RKO (cell line): ENCODE measurements at regions not wholly inside any gene's neighbourhood (a gene's known extent, or its start where the extent isn't known, plus 50 kb on each side); places are given as distances from the start of the nearest gene placed in this dataset.

ENCODE experiments used
- DNase-seq: peaks from one replicate; pipeline ENCODE4 v3.0.0-alpha.2; 2016; ENCODE audit warnings: low spot score

- DNase-seq, result no peak
Observed at GRCh38 chr9:82153032-82153431, 164.5 kb downstream of the SPATA31D1 start.

GRCh38 chr9:82154573-82154972 is 166.0 kb downstream of the SPATA31D1 start:
- no peak for DNase-seq

- no peak for DNase-seq
Observed at GRCh38 chr9:82161876-82162275, 173.3 kb downstream of the SPATA31D1 start.

DNA sequence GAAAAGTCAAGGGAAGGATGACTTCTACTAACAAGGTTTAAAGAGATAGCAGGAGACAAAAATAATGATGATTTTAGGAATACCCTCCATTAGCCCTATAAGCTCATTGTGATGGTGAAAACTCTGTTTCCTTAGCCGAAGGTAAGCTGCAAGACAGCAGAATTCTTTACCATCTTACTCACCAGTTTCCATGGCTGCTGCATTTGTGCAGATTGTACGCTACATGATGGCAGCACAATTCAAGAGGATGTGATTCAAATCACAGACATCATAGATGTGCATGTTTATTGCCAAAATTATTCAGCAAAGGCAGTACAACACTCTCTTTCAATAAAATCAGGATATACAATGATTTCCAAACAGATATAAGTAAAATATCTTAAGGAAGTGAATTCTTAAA is 175.6 kb downstream of the SPATA31D1 start:
- no peak for DNase-seq

GRCh38 chr9:82167296-82167695 is 178.7 kb downstream of the SPATA31D1 start:
- DNase-seq, result no peak

- no peak for DNase-seq
Observed at GRCh38 chr9:82168585-82168984, 180.0 kb downstream of the SPATA31D1 start.

DNA sequence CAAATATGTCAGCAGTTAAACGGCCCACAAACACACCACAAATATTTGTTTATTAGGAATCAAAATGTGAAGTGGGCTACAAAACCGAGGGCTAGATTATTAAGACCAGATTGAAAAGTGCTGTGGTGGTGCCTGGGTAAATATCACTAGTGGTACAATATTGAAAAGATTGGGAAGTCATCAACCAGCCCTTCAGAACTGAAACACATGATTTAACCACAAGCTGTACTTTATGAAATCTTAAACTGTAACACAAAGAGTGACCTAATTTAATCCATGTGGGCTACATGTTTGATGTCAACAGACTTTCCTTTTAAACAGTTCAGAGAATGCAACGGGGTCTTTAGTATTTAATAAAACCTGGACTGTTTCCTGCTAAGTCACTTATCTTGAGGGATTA is 182.3 kb downstream of the SPATA31D1 start:
- DNase-seq, result no peak

GRCh38 chr9:82171271-82171670 is 182.7 kb downstream of the SPATA31D1 start:
- no peak for DNase-seq

- no peak for DNase-seq
Observed at GRCh38 chr9:82180711-82181110, 192.1 kb downstream of the SPATA31D1 start.

DNA sequence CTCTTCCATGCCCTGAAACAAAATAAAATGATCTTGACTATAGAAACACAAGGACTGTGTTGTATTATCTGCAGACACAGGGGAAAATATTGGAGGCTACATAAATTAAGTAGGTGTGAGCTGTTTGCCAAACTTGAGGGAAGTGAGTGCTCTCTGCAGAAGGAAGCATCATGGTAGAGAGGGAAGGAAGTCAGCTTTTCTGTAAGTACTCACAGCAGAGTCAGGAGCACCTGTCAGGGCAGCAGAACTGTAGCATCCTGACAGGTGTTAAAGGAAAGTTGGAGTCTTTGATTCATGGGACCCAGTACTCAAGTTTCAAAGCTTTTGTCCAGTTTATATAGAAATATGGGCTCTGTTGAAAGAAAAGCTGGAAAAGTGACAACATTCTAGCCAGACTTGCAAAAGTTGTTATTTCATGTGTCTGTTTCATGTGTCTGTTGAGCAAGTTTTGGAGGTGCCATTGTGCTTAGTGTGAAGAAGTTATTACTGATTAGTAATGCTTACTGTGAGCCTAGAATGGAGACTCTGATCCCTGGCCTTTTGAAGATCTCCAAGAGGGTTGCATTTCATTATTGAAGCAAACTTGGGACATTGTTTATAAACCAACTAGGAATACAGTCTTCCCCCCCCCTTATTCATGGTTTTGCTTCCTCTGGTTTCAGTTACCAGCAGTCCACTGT is 194.7 kb downstream of the SPATA31D1 start:
- no peak for DNase-seq

GRCh38 chr9:82184524-82184923 is 196.0 kb downstream of the SPATA31D1 start:
- DNase-seq, result no peak

DNA sequence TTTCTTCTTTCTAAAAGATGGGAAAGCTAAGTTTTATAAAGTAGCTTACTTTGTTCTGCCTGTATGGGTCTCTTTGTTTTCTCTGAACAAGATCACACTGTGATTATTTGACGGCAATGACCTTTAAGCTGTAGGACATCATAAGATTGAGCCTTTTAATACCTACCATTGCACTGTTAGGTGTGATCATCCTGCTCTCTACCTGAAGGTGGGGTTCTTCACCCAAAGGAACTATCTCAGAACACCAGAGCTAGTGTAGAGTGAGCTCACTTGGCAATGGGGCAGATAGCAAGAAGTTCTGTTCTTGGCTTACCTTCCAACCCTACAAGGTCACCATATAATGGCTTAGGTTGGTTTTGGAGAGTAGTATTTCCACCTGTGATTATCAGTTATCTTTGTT is 200.2 kb downstream of the SPATA31D1 start:
- DNase-seq, result no peak

GRCh38 chr9:82191082-82191770 is 202.7 kb downstream of the SPATA31D1 start:
- DNase-seq, result no peak

DNA sequence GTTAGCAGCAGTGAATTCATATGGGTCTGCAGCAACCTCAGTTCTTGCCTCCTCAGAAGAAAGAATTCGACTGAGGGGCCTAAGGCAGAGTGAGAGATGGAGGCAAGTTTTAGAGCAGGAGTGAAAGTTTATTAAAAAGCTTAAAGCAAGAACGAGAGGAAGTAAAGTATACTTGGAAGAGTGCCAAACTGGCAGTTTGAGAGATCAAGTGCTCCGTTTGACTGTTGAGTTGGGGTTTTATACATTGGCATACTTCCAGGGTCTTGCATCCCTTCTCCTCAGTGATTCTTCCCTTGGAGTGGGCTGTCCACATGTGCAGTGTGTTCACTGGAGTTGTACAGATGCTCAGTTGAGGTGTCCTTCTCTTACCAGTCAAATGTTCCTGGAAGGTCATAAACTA is 203.6 kb downstream of the SPATA31D1 start:
- DNase-seq, result no peak

GRCh38 chr9:82196622-82197441 is 208.3 kb downstream of the SPATA31D1 start:
- DNase-seq, result no peak

DNA sequence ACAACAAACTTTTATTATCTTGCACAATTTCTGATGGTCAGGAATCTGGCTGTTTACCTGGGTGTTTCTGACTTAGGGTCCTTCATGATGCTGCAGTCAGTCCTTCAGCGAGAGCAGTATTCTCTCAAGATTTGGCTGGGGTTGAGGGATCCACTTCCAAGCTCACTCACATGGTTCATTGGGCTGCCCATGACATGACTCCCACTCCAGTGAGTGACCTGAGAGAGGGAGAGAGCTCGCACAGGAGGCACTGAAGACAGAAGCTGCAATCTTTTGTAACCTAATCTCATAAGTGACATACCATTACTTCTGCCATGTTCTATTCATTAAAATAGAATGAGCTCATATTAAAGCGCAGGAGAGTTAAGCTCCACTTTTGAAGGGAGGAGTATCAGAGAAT is 212.6 kb downstream of the SPATA31D1 start:
- no peak for DNase-seq

GRCh38 chr9:82202808-82203207 is 214.2 kb downstream of the SPATA31D1 start:
- peak; percentile 31 for DNase-seq

DNA sequence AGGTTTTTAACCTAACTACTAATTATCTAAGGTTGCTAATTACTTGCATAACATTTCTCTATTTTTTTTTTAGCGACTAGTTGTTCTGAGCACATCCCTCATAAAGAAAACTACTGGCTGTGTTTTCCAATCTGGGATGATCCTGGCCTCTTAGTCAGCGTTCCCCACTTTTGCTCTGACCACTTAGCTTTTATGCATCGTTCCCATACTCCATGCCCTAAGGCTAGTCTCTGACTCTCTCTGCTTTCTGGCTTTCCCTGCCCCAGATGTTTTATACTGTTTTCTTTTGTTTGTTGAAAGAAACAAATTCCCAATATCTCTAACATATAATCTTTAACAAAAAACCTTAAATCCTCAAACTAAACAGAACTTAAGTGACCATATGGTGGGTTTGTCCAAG is 217.9 kb downstream of the SPATA31D1 start:
- DNase-seq, result no peak

GRCh38 chr9:82206946-82207345 is 218.4 kb downstream of the SPATA31D1 start:
- DNase-seq, result no peak

GRCh38 chr9:82208741-82209450 is 220.3 kb downstream of the SPATA31D1 start:
- no peak for DNase-seq

GRCh38 chr9:82209797-82210470 is 221.4 kb downstream of the SPATA31D1 start:
- no peak for DNase-seq

- DNase-seq, result no peak
Observed at GRCh38 chr9:82212885-82213284, 224.3 kb downstream of the SPATA31D1 start.
